GM23338 (cell line): ENCODE measurements at regions not wholly inside any gene's neighbourhood (a gene's known extent, or its start where the extent isn't known, plus 50 kb on each side); places are given as distances from the start of the nearest gene placed in this dataset.

Source experiments
- ATAC-seq: fragments of 200-7000 bp; cut with Tn5 transposase; 3 replicates; pipeline ENCODE4 v1.9.1; 2020
- DNase-seq: peaks from one replicate; pipeline ENCODE4 v3.0.0-alpha.2; 2015; ENCODE audit warnings: low spot score
- H2AFZ ChIP-seq: fragments of 200-600 bp; sonication (generic); 2 replicates; pipeline ENCODE4 v1.8.0; 2016; ENCODE audit warnings: antibody characterized with exemption, mild to moderate bottlenecking, moderate library complexity
- H3F3A ChIP-seq: fragments of 200-600 bp; sonication (generic); replicated peaks from 2 replicates; pipeline ENCODE4 v1.8.0; 2017; ENCODE audit warnings: antibody characterized with exemption, mixed run types, low read depth
- H3K27ac ChIP-seq: fragments of 200-600 bp; sonication (generic); 2 replicates; pipeline ENCODE4 v1.6.1; 2016; ENCODE audit warnings: low read depth
- H3K27me3 ChIP-seq: fragments of 200-600 bp; sonication (generic); 2 replicates; pipeline ENCODE4 v1.8.0; 2016; ENCODE audit warnings: mild to moderate bottlenecking, mixed run types, moderate library complexity; ENCODE audit not compliant: insufficient read depth
- H3K36me3 ChIP-seq: fragments of 200-600 bp; sonication (generic); 2 replicates; pipeline ENCODE4 v1.8.0; 2016; ENCODE audit warnings: mild to moderate bottlenecking; ENCODE audit not compliant: insufficient read depth
- H3K4me1 ChIP-seq: fragments of 200-600 bp; sonication (generic); 2 replicates; pipeline ENCODE4 v1.8.0; 2016; ENCODE audit warnings: mild to moderate bottlenecking, moderate library complexity; ENCODE audit not compliant: insufficient read depth
- H3K4me2 ChIP-seq: fragments of 200-600 bp; sonication (generic); 2 replicates; pipeline ENCODE4 v1.7.1; 2017; ENCODE audit warnings: mixed run types
- H3K4me3 ChIP-seq: fragments of 200-600 bp; sonication (generic); 2 replicates; pipeline ENCODE4 v1.6.1; 2016; ENCODE audit warnings: mixed run types
- H3K79me2 ChIP-seq: fragments of 200-600 bp; sonication (generic); replicated peaks from 2 replicates; pipeline ENCODE4 v1.8.0; 2017; ENCODE audit warnings: mild to moderate bottlenecking; ENCODE audit not compliant: insufficient read depth
- H3K9me2 ChIP-seq: fragments of 200-600 bp; sonication (generic); 2 replicates; pipeline ENCODE4 v1.8.0; 2017; ENCODE audit not compliant: insufficient read depth
- H4K20me1 ChIP-seq: fragments of 200-600 bp; sonication (generic); replicated peaks from 2 replicates; pipeline ENCODE4 v1.8.0; 2017; ENCODE audit warnings: mild to moderate bottlenecking; ENCODE audit not compliant: insufficient read depth
- H3K27ac Mint-ChIP-seq: 2 replicates; pipeline ENCODE4 v1.8.0; 2020; ENCODE audit warnings: inconsistent platforms, mild to moderate bottlenecking, moderate library complexity, mixed read lengths
- H3K27me3 Mint-ChIP-seq: 3 replicates; pipeline ENCODE4 v1.8.0; 2022; ENCODE audit warnings: low read depth, mild to moderate bottlenecking, moderate library complexity, mixed read lengths, inconsistent platforms; ENCODE audit not compliant: insufficient read depth, poor library complexity
- H3K36me3 Mint-ChIP-seq: 3 replicates; pipeline ENCODE4 v1.8.0; 2021; ENCODE audit warnings: low read depth, mild to moderate bottlenecking, inconsistent platforms, moderate library complexity, mixed read lengths
- H3K4me1 Mint-ChIP-seq: 3 replicates; pipeline ENCODE4 v1.8.0; 2020; ENCODE audit warnings: mild to moderate bottlenecking, inconsistent platforms, mixed read lengths
- H3K4me3 Mint-ChIP-seq: 3 replicates; pipeline ENCODE4 v1.8.0; 2021; ENCODE audit warnings: moderate library complexity, mild to moderate bottlenecking, inconsistent platforms, mixed read lengths
- H3K9me3 Mint-ChIP-seq: 3 replicates; pipeline ENCODE4 v1.8.0; 2020; ENCODE audit warnings: moderate library complexity, mild to moderate bottlenecking, inconsistent platforms, mixed read lengths
- CREB1 ChIP-seq: fragments of 250-450 bp; sonication (Bioruptor Pico); IDR thresholded peaks from 2 replicates; pipeline ENCODE4 v1.5.0; 2020; ENCODE audit warnings: low read depth, mild to moderate bottlenecking, moderate library complexity
- CTCF ChIP-seq, 2 experiments: fragments of 200-600 bp in 1 of 2; sonication (generic) in 1 of 2; conservative IDR thresholded peaks; 2 replicates each; pipeline versions ENCODE4 v1.5.1 to v1.6.1; 2016 to 2017; ENCODE audit warnings: antibody characterized with exemption in 2 of 2, low read depth in 2 of 2, mild to moderate bottlenecking in 2 of 2, moderate library complexity in 1 of 2
- EZH2 ChIP-seq: fragments of 200-600 bp; sonication (generic); IDR thresholded peaks from one replicate; pipeline ENCODE4 v1.8.0; 2017; ENCODE audit warnings: antibody characterized with exemption, mild to moderate bottlenecking, low read depth; ENCODE audit not compliant: unreplicated experiment
- EZH2phosphoT487 ChIP-seq: fragments of 200-600 bp; sonication (generic); IDR thresholded peaks from one replicate; pipeline ENCODE4 v1.8.1; 2018; ENCODE audit warnings: antibody characterized with exemption; ENCODE audit not compliant: unreplicated experiment
- NANOG ChIP-seq: IDR thresholded peaks from 2 replicates; pipeline ENCODE4 v1.6.1; 2016; ENCODE audit warnings: antibody characterized with exemption, borderline replicate concordance
- POLR2AphosphoS5 ChIP-seq: IDR thresholded peaks from 2 replicates; pipeline ENCODE4 v1.6.1; 2016; ENCODE audit warnings: antibody characterized with exemption, low read depth
- REST ChIP-seq: IDR thresholded peaks from one replicate; pipeline ENCODE4 v1.6.1; 2018; ENCODE audit warnings: antibody characterized with exemption; ENCODE audit not compliant: unreplicated experiment
- ZNF114 ChIP-seq: fragments of 250-450 bp; sonication (Bioruptor Pico); IDR thresholded peaks from 2 replicates; pipeline ENCODE4 v1.5.0; 2020; ENCODE audit warnings: mild to moderate bottlenecking, moderate library complexity
- ZNF462 ChIP-seq: fragments of 250-450 bp; sonication (Bioruptor Pico); IDR thresholded peaks from 2 replicates; pipeline ENCODE4 v1.5.0; 2020; ENCODE audit warnings: mild to moderate bottlenecking, moderate library complexity

- ATAC-seq = no peak
- Mint-ChIP-seq H3K9me3 (0 out of 3 replicates have a peak, but pooled peaks cover 4% of the 10 kb centered on the region), H3K36me3 (no peaks in the 10 kb centered on the region)
These were observed 244.6 kb upstream of the SDK2 start for GRCh38 chr17:73888862-73889261.

GRCh38 chr17:73889439-73889838 lies 245.2 kb upstream of the SDK2 start:
- H3K4me1 ChIP-seq = no peaks in the 10 kb centered on the region
- peaks cover 6% of the 10 kb centered on the region; the same call in 1 of the 2 replicates for H3K9me2 ChIP-seq
- H3K9me3 Mint-ChIP-seq = 0 out of 3 replicates have a peak, but pooled peaks cover 4% of the 10 kb centered on the region
- no peak for DNase-seq
- H3F3A ChIP-seq = no peaks in the 10 kb centered on the region
- H3K27ac ChIP-seq = no peak overlapping the region
- H3K4me1 Mint-ChIP-seq = peaks cover 5% of the 10 kb centered on the region; the same call in 2 of the 3 replicates
- ATAC-seq = no peak
- H3K79me2 ChIP-seq = no peaks in the 10 kb centered on the region
- H4K20me1 ChIP-seq = no peaks in the 10 kb centered on the region
- H3K36me3 ChIP-seq = no peaks in the 10 kb centered on the region
- no peak overlapping the region for H3K4me2 ChIP-seq
- no peaks in the 10 kb centered on the region for H3K36me3 Mint-ChIP-seq
- peaks cover 4% of the 10 kb centered on the region for H3K27me3 Mint-ChIP-seq
- H3K27me3 ChIP-seq = no peaks in the 10 kb centered on the region
- no peak overlapping the region for H2AFZ ChIP-seq
- no peak overlapping the region for H3K27ac Mint-ChIP-seq
- H3K4me3 Mint-ChIP-seq = no peak overlapping the region
- no peak overlapping the region for H3K4me3 ChIP-seq
- no peak for TF ChIP-seq EZH2phosphoT487
- no peak for TF ChIP-seq ZNF462 (CRISPR knock-in tag)
- no peak for TF ChIP-seq POLR2AphosphoS5
- TF ChIP-seq REST = no peak
- TF ChIP-seq CREB1 (CRISPR knock-in tag) = no peak
- no peak for TF ChIP-seq ZNF114 (CRISPR knock-in tag)
- TF ChIP-seq CTCF (conservative IDR thresholded peaks at IDR 0.05; ENCODE audit: low read depth in 2 of 2) = no peak
- TF ChIP-seq NANOG = no peak
- no peak for TF ChIP-seq EZH2

More at GRCh38 chr17:73888862-73889261, 244.6 kb upstream of the SDK2 start:
- H3F3A ChIP-seq = no peaks in the 10 kb centered on the region
- H3K4me3 Mint-ChIP-seq = no peak overlapping the region
- no peaks in the 10 kb centered on the region for H3K27me3 ChIP-seq
- no peak for DNase-seq
- no peak overlapping the region for H2AFZ ChIP-seq
- no peaks in the 10 kb centered on the region for H3K36me3 ChIP-seq
- H3K79me2 ChIP-seq = no peaks in the 10 kb centered on the region
- no peak for TF ChIP-seq CREB1 (CRISPR knock-in tag)
- no peaks in the 10 kb centered on the region for H4K20me1 ChIP-seq
- no peak overlapping the region for H3K27ac Mint-ChIP-seq
- H3K27me3 Mint-ChIP-seq = peaks cover 4% of the 10 kb centered on the region
- H3K4me3 ChIP-seq = no peak overlapping the region
- H3K4me1 Mint-ChIP-seq = peaks cover 5% of the 10 kb centered on the region; the same call in 2 of the 3 replicates
- peaks cover 6% of the 10 kb centered on the region; the same call in 1 of the 2 replicates for H3K9me2 ChIP-seq
- H3K27ac ChIP-seq = no peak overlapping the region
- H3K4me2 ChIP-seq = no peak overlapping the region
- H3K4me1 ChIP-seq = no peaks in the 10 kb centered on the region
